Suprapubic skin (tissue), 4 donors: ENCODE measurements at regions not wholly inside any gene's neighbourhood (a gene's known extent, or its start where the extent isn't known, plus 50 kb on each side); places are given as distances from the start of the nearest gene placed in this dataset.

Experiments
- DNase-seq, 2 donors: peaks; one replicate each; pipeline ENCODE4 v3.0.0-alpha.2; 2019; ENCODE audit warnings: low spot score in 2 of 2
- H3K27ac ChIP-seq: fragments of 200-600 bp; sonication (generic); one replicate; pipeline ENCODE4 v1.5.1; 2019
- H3K27me3 ChIP-seq: fragments of 200-600 bp; sonication (generic); one replicate; pipeline ENCODE4 v1.5.1; 2019
- H3K36me3 ChIP-seq: fragments of 200-600 bp; sonication (generic); one replicate; pipeline ENCODE4 v1.5.1; 2019
- H3K4me1 ChIP-seq: fragments of 200-600 bp; sonication (generic); one replicate; pipeline ENCODE4 v1.5.1; 2019
- H3K4me3 ChIP-seq: fragments of 200-600 bp; sonication (generic); one replicate; pipeline ENCODE4 v1.5.1; 2019; ENCODE audit warnings: mild to moderate bottlenecking
- H3K9me3 ChIP-seq: fragments of 200-600 bp; sonication (generic); one replicate; pipeline ENCODE4 v1.5.1; 2019
- EP300 ChIP-seq: sonication (generic); formaldehyde crosslinking; IDR thresholded peaks from one replicate; pipeline ENCODE4 v1.6.1; 2017; ENCODE audit warnings: antibody characterized with exemption
- POLR2A ChIP-seq, 2 donors: fragments of 450-650 bp; IDR thresholded peaks; one replicate each; pipeline ENCODE4 v1.6.1; 2017; ENCODE audit warnings: antibody characterized with exemption in 2 of 2, mild to moderate bottlenecking in 2 of 2, moderate library complexity in 2 of 2
- POLR2AphosphoS5 ChIP-seq, 3 donors: sonication (generic); formaldehyde crosslinking; IDR thresholded peaks; one replicate each; pipeline ENCODE4 v1.6.1; 2017; ENCODE audit warnings: antibody characterized with exemption in 3 of 3
- WGBS: methylation state at CpG from one replicate; pipeline ENCODE4 v1.1.5; 2018; 5-methylcytosine and 5-hydroxymethylcytosine counted together
- TF ChIP-seq, protein P1 (sequence below), 2 donors: fragments of 200-600 bp in 1 of 2; fragments of 450-650 bp in 1 of 2; sonication (generic) in 1 of 2; IDR thresholded peaks; one replicate each; pipeline ENCODE4 v1.5.1; 2016 to 2019; ENCODE audit warnings: antibody characterized with exemption in 2 of 2, mild to moderate bottlenecking in 1 of 2, moderate library complexity in 1 of 2

GRCh38 chr15:99473981-99474906 lies 91.5 kb upstream of the MEF2A start:
- Histone ChIP-seq H3K27me3 (no peaks in the 10 kb centered on the region), H3K4me1 (peaks cover 44% of the 10 kb centered on the region), H3K9me3 (no peaks in the 10 kb centered on the region), H3K27ac (peak overlapping the region; percentile 12), H3K4me3 (no peak overlapping the region), H3K36me3 (no peaks in the 10 kb centered on the region)
- 80% methylated on average over 23 of the region's 24 CpGs for WGBS
- TF ChIP-seq POLR2AphosphoS5 (IDR thresholded peaks at IDR 0.05) (no peak), EP300 (no peak), POLR2A (IDR thresholded peaks at IDR 0.05) (no peak)
- TF ChIP-seq, protein P1, sequence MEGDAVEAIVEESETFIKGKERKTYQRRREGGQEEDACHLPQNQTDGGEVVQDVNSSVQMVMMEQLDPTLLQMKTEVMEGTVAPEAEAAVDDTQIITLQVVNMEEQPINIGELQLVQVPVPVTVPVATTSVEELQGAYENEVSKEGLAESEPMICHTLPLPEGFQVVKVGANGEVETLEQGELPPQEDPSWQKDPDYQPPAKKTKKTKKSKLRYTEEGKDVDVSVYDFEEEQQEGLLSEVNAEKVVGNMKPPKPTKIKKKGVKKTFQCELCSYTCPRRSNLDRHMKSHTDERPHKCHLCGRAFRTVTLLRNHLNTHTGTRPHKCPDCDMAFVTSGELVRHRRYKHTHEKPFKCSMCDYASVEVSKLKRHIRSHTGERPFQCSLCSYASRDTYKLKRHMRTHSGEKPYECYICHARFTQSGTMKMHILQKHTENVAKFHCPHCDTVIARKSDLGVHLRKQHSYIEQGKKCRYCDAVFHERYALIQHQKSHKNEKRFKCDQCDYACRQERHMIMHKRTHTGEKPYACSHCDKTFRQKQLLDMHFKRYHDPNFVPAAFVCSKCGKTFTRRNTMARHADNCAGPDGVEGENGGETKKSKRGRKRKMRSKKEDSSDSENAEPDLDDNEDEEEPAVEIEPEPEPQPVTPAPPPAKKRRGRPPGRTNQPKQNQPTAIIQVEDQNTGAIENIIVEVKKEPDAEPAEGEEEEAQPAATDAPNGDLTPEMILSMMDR (IDR thresholded peaks at IDR 0.05) = no peak
- DNase-seq = peak in 1 of 2 donors; percentile 67

- no peaks in the 10 kb centered on the region for H3K9me3 ChIP-seq
- H3K27me3 ChIP-seq = no peaks in the 10 kb centered on the region
- no peak overlapping the region for H3K4me3 ChIP-seq
- TF ChIP-seq EP300 (no peak), POLR2A (IDR thresholded peaks at IDR 0.05) (no peak), POLR2AphosphoS5 (IDR thresholded peaks at IDR 0.05) (no peak)
- TF ChIP-seq, protein P1 (IDR thresholded peaks at IDR 0.05) = no peak
- H3K36me3 ChIP-seq = no peaks in the 10 kb centered on the region
- 81% methylated on average over 19 of the region's 25 CpGs for WGBS
- H3K4me1 ChIP-seq = peaks cover 44% of the 10 kb centered on the region
- DNase-seq = no peak
- peak overlapping the region; percentile 72 for H3K27ac ChIP-seq
Measured at GRCh38 chr15:99474909-99475753, 90.7 kb upstream of the MEF2A start.

GRCh38 chr15:99475754-99476412 lies 89.9 kb upstream of the MEF2A start:
- WGBS = 54% methylated on average over 14 of the region's 14 CpGs
- Histone ChIP-seq H3K27ac (peak overlapping the region; percentile 72), H3K27me3 (no peaks in the 10 kb centered on the region), H3K4me3 (no peak overlapping the region), H3K9me3 (no peaks in the 10 kb centered on the region), H3K4me1 (peaks cover 44% of the 10 kb centered on the region), H3K36me3 (no peaks in the 10 kb centered on the region)
- DNase-seq = no peak
- TF ChIP-seq, protein P1 (IDR thresholded peaks at IDR 0.05) = no peak
- no peak for TF ChIP-seq POLR2A (IDR thresholded peaks at IDR 0.05)
- no peak for TF ChIP-seq EP300
- no peak for TF ChIP-seq POLR2AphosphoS5 (IDR thresholded peaks at IDR 0.05)

GRCh38 chr15:99476413-99477222 lies 89.2 kb upstream of the MEF2A start:
- TF ChIP-seq, protein P1 (IDR thresholded peaks at IDR 0.05) = no peak
- peak in 1 of 3 donors; percentile 38 for TF ChIP-seq POLR2AphosphoS5 (IDR thresholded peaks at IDR 0.05)
- no peak for TF ChIP-seq EP300
- TF ChIP-seq POLR2A (IDR thresholded peaks at IDR 0.05) = no peak
- Histone ChIP-seq H3K36me3 (no peaks in the 10 kb centered on the region), H3K4me1 (peaks cover 44% of the 10 kb centered on the region), H3K9me3 (no peaks in the 10 kb centered on the region), H3K27ac (peak overlapping the region; percentile 79), H3K4me3 (no peak overlapping the region), H3K27me3 (no peaks in the 10 kb centered on the region)
- 31% methylated on average over 24 of the region's 26 CpGs for WGBS
- peak in 1 of 2 donors; percentile 83 for DNase-seq
